ENCODE measurements at regions not wholly inside any gene's neighbourhood (a gene's known extent, or its start where the extent isn't known, plus 50 kb on each side); places are given as distances from the start of the nearest gene placed in this dataset.
A peak's percentile ranks its signal among the peaks of the same experiment; 100 is the strongest.
"Not testable (repeated sequence)": the region's sequence is repeated elsewhere in the genome, so short reads cannot be mapped to it uniquely, and the experiment has no call there.

- in situ Hi-C loops (cut with HindIII; ENCODE audit: low pct_unique_long_range_greater_than_20kb, low sequenced_read_pairs): no loop called here
- DNase-seq (ENCODE audit: low read depth): no peak
These were observed 123.8 kb upstream of the DOK5 start for GRCh38 chr20:54351371-54352136.

GRCh38 chr20:54352541-54352940, 122.9 kb upstream of the DOK5 start:
- in situ Hi-C loops (cut with HindIII; ENCODE audit: low pct_unique_long_range_greater_than_20kb, low sequenced_read_pairs); DNase-seq (ENCODE audit: low read depth): not testable (repeated sequence)

DNA sequence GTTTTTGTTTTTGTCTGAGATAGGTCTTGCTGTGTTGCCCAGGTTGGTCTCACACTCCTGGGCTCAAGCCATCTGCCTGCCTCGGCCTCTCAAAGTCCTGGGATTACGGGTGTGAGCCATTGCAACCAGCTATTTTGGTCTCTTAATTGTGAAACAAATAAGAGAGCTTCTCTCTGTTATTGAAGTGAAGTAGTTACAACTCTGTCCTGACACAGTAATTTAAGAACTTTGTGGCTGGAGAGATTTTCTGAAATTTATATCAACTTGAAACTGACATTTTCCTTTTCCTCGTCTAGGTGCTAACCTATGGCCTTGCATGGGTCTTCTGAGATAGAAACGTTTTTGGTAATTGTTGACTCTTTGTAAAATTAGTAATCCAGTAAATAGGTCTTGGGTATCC, 122.1 kb upstream of the DOK5 start:
- DNase-seq (ENCODE audit: low read depth): no peak
- in situ Hi-C loops (cut with HindIII; ENCODE audit: low pct_unique_long_range_greater_than_20kb, low sequenced_read_pairs): no loop called here

- in situ Hi-C loops (cut with HindIII; ENCODE audit: low pct_unique_long_range_greater_than_20kb, low sequenced_read_pairs): no loop called here
- DNase-seq (ENCODE audit: low read depth): no peak
These were observed 119.6 kb upstream of the DOK5 start for GRCh38 chr20:54355631-54356280.

DNA sequence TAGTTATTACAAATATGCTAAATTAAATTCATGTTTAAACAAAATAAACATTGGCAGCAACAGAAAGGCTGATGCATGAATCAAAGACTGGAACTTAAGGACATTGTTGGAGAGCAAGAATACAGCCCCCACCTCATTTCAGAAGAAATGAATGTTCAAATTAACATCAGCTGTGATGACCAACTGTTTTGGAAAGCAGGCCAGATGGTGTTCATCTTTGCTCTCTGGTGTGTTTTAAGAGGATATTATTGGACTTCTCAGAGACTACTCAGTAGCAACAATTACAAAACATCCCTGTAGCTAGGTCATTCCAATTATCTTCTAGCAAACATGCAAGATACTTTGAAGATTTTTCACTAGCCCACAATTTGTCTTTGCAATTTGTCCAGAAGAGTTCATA, 118.6 kb upstream of the DOK5 start:
- in situ Hi-C loops (cut with HindIII; ENCODE audit: low pct_unique_long_range_greater_than_20kb, low sequenced_read_pairs): no loop called here
- DNase-seq (ENCODE audit: low read depth): no peak

- no peak for DNase-seq (ENCODE audit: low read depth)
- in situ Hi-C loops (cut with HindIII; ENCODE audit: low pct_unique_long_range_greater_than_20kb, low sequenced_read_pairs): no loop called here
These were observed 113.9 kb upstream of the DOK5 start for GRCh38 chr20:54361475-54361874.

DNA sequence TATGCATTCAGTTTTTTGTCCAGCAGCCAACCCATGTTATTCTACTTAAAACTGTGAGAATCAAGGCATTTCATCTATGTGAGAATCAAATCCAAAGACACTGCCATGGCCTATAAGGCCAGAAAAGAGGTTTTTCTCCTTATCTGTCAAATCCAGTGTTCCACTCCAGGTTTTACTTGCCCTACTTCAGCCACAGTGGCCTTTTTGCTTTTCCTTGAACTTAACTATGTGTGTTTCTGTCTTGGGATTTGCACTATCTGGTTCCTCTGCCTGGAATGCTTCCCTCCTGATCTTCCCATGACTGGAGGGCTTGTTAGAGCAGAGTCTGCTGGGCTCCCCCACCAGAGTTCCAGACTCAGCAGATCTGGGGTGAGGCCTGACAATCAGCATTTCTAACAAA, 113.1 kb upstream of the DOK5 start:
- no peak for DNase-seq (ENCODE audit: low read depth)
- in situ Hi-C loops (cut with HindIII; ENCODE audit: low pct_unique_long_range_greater_than_20kb, low sequenced_read_pairs): no loop called here

- in situ Hi-C loops (cut with HindIII; ENCODE audit: low pct_unique_long_range_greater_than_20kb, low sequenced_read_pairs): no loop called here
- DNase-seq (ENCODE audit: low read depth): no peak
These were observed 111.0 kb upstream of the DOK5 start for GRCh38 chr20:54364365-54364764.

GRCh38 chr20:54364919-54365318, 110.5 kb upstream of the DOK5 start:
- no peak for DNase-seq (ENCODE audit: low read depth)
- in situ Hi-C loops (cut with HindIII; ENCODE audit: low pct_unique_long_range_greater_than_20kb, low sequenced_read_pairs): no loop called here

GRCh38 chr20:54366669-54367344, 108.6 kb upstream of the DOK5 start:
- in situ Hi-C loops (cut with HindIII; ENCODE audit: low pct_unique_long_range_greater_than_20kb, low sequenced_read_pairs): no loop called here

DNA sequence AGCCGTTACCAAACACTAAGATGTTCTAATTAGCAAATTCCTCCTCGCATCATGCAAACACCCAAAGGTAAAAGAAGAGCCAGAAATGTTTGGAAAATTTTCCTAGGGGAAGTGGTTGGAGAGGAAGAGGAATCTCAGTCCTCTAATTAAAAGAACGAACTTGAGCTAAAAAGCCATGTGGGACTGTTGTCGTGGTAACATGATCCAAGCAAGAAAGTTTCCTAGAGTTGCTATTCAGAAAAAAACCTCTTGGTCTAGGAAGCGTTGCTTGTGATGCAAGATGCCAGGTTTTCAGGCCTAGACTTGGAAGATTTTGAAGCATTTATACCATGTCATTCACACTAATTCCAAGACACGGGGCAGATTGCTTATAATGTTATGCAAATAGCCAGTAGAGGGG, 106.8 kb upstream of the DOK5 start:
- in situ Hi-C loops (cut with HindIII; ENCODE audit: low pct_unique_long_range_greater_than_20kb, low sequenced_read_pairs): no loop called here
- DNase-seq (ENCODE audit: low read depth): no peak

More at GRCh38 chr20:54366669-54367344, 108.6 kb upstream of the DOK5 start:
- no peak for DNase-seq (ENCODE audit: low read depth)

DNA sequence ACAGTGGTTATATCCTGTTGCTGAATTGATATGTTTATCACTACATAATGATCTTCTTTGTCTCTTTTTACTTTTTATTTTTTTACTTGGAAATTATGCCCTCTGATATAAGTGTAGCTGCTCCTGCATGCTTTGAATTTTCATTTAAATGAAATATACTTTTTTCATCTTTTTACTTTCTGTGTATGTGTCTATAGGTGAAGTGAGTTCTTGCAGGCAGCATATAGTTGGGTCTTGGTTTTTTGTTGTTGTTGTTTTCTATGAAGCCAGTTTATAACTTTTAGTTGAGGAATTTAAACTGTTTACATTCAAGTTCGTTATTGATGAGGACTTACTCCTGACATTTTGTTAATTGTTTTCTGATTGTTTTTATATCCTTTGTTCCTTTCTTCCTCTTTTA, 103.1 kb upstream of the DOK5 start:
- in situ Hi-C loops (cut with HindIII; ENCODE audit: low pct_unique_long_range_greater_than_20kb, low sequenced_read_pairs): no loop called here
- DNase-seq (ENCODE audit: low read depth): no peak

DNA sequence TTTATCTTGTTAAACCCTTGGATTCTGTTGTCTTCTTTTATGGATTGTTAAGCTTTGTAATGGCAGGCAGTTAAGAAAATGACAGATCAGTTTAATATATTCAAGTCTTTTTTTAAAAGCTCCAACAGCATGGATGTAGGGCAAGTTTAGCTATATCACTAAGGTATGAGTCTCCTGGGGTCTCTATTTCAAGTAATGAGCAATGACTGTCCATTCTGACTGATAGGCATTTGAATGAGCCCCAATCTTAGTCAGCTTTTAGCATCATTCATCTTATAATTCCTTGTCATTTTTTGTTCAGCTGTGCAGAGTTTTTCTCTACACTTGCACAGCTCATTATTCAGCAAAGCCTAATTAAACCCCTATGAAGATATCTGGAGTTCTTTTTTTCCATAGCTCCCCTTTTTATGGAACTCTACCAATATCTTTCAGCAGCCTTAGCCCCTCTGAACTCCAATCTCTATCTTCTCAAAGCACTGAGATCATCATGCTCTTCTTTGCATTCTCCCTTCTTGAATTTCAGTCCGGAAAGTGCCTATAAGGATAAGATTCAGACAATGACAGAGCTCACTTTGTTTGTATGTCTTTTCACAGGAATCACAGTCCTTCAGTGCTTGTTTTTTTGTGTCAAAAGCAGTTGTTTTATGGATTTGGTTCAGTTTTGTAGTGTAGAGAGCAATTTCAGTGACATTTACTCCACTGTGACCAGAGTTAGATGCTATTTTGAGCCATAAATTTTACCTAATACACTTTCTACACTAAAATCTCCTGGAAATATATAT, 97.2 kb upstream of the DOK5 start:
- DNase-seq (ENCODE audit: low read depth): no peak
- in situ Hi-C loops (cut with HindIII; ENCODE audit: low pct_unique_long_range_greater_than_20kb, low sequenced_read_pairs): no loop called here

DNA sequence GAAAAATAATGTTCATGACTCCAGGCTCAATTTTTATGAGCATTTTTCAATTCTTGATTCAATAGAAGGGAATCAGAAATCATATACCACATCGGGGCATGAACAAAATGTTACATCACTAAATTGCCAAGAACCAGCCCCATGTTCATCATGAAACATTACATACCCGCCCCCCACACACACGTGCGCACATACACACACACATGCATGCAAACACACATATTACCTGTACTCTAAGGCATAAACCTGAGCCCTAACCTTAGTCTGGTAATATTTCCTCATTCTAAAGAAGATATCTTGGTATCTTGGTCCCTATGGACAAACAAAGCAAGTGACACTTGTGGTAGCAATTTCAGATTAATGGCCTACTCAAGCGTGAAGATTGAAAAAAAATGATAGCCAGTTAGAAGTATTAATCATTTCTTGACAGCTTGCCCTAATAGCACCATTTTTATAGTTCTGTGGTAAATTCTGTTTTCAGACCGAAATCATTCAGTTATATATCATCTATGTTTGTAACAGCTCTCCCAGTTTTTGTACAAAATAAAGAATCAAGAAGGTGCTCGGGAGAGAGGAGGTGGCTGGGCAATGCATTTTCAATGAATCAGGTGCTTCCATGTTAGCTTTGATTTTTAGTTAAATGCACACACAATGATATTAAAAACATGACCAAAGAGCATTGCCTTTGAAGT, 95.4 kb upstream of the DOK5 start:
- in situ Hi-C loops (cut with HindIII; ENCODE audit: low pct_unique_long_range_greater_than_20kb, low sequenced_read_pairs): no loop called here
- peak; percentile 36 for DNase-seq (ENCODE audit: low read depth)

DNA sequence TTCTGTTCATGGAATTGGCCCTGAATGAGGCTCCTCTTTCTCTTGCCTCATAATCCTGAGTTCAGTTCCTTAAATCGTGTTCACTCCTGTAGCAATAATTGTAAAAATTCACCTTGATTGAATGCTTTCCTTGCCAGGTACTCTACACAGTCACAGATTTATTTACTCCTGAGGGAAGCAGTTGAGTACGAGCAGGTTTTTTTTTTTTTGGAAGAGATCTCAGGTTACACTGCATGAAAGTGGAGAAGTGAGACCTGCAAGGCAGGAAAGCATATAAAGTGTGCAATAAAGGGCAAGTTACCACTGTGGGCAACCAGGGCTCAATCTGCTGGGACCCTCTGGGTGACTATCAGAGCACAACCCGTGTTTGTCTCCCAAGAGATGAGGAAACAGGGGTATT, 93.0 kb upstream of the DOK5 start:
- in situ Hi-C loops (cut with HindIII; ENCODE audit: low pct_unique_long_range_greater_than_20kb, low sequenced_read_pairs): no loop called here
- no peak for DNase-seq (ENCODE audit: low read depth)

DNA sequence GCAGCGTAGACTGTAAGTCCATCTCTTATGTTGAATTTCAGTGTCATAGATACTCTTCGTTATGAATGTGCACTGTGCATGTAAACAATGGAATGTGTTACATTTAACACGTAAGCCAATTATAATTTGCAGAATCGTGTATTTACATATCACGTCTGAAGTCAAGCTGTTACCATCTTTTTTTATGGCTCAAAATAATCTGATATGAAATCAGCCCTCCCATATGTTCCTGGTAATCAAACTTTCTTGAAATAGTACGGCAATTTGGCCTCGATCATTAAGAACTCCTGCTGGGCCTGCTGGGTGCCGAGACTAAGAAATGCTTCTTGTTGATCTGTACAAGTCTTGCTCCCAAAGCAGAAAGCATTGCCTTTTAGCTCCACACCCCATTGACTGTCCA, 89.6 kb upstream of the DOK5 start:
- DNase-seq (ENCODE audit: low read depth): no peak
- in situ Hi-C loops (cut with HindIII; ENCODE audit: low pct_unique_long_range_greater_than_20kb, low sequenced_read_pairs): no loop called here

DNA sequence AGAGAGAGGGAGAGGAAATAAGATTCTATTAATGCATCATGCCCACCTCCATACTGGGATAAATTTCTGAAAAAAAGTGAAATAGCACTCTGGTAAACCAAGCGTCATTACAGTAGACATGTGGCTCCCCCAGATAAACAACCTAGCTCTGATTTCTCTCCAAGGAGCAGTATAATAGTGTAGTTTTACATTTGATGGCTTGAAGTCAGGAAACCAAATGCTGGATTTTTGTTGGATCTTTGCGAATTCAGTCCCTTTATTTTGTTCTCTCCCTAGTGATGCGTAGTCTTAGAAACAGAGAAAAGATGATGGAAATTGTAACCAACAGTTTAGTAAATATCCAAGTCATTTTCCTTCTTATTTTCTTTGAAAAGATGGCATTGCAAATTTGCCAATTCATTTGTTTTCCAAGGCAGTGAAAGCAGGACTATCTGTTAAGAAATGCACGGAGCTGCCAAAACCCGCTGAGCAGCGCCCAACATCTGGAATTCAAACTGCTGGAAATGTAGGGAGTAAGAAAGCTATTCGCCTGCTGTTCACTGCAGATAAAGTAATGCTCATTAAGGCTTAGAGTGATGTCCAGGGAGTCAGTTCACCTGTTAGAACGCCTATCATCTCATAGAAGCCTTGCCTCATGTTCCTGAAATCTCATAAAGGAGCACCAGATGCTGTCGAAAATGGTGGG, 85.7 kb upstream of the DOK5 start:
- in situ Hi-C loops (cut with HindIII; ENCODE audit: low pct_unique_long_range_greater_than_20kb, low sequenced_read_pairs): no loop called here
- no peak for DNase-seq (ENCODE audit: low read depth)

Measured in Caki2 (cell line).